HepG2 (cell line): ENCODE measurements at regions not wholly inside any gene's neighbourhood (a gene's known extent, or its start where the extent isn't known, plus 50 kb on each side); places are given as distances from the start of the nearest gene placed in this dataset.

Experiments
- EZH2 ChIP-seq: conservative IDR thresholded peaks from 2 replicates; pipeline ENCODE4 v1.6.1; 2012; ENCODE audit warnings: mild to moderate bottlenecking, low read depth, low read length, moderate library complexity
- NR3C1 ChIP-seq: sonication (generic); formaldehyde crosslinking; IDR thresholded peaks from 2 replicates; pipeline ENCODE4 v1.4.0; 2020; ENCODE audit warnings: missing genetic modification reagents
- PHF20 ChIP-seq: sonication (generic); formaldehyde crosslinking; IDR thresholded peaks from 2 replicates; pipeline ENCODE4 v1.5.0; 2020; ENCODE audit warnings: mild to moderate bottlenecking, missing genetic modification reagents
- ZNF235 ChIP-seq: sonication (generic); formaldehyde crosslinking; IDR thresholded peaks from 2 replicates; pipeline ENCODE4 v1.8.1; 2023; ENCODE audit warnings: mild to moderate bottlenecking, missing genetic modification reagents, borderline replicate concordance
- ZSCAN12 ChIP-seq: sonication (generic); formaldehyde crosslinking; IDR thresholded peaks from 2 replicates; pipeline ENCODE4 v1.9.0; 2021; ENCODE audit warnings: mild to moderate bottlenecking, missing genetic modification reagents
- ZSCAN30 ChIP-seq: sonication (generic); formaldehyde crosslinking; IDR thresholded peaks from 2 replicates; pipeline ENCODE4 v1.5.0; 2020; ENCODE audit warnings: mild to moderate bottlenecking, missing genetic modification reagents
- TF ChIP-seq, protein P1 (sequence below): sonication (generic); formaldehyde crosslinking; IDR thresholded peaks from 2 replicates; pipeline ENCODE4 v1.4.0; 2020; ENCODE audit warnings: mild to moderate bottlenecking, missing genetic modification reagents
- TF ChIP-seq, protein P2 (sequence below): sonication (generic); formaldehyde crosslinking; IDR thresholded peaks from 2 replicates; pipeline ENCODE4; 2020; ENCODE audit warnings: missing genetic modification reagents, mild to moderate bottlenecking, borderline replicate concordance
- TF ChIP-seq, protein P3 (sequence below): sonication (generic); formaldehyde crosslinking; IDR thresholded peaks from 2 replicates; pipeline ENCODE4 v1.5.0; 2020; ENCODE audit warnings: mild to moderate bottlenecking, missing genetic modification reagents, moderate library complexity
- TF ChIP-seq, protein P4 (sequence below): fragments of 450-650 bp; IDR thresholded peaks from 2 replicates; pipeline ENCODE4 v1.6.1; 2016
- TF ChIP-seq, protein P5 (sequence below): sonication (generic); formaldehyde crosslinking; IDR thresholded peaks from 2 replicates; pipeline ENCODE4 v1.4.0; 2020; ENCODE audit warnings: missing genetic modification reagents, borderline replicate concordance

DNA sequence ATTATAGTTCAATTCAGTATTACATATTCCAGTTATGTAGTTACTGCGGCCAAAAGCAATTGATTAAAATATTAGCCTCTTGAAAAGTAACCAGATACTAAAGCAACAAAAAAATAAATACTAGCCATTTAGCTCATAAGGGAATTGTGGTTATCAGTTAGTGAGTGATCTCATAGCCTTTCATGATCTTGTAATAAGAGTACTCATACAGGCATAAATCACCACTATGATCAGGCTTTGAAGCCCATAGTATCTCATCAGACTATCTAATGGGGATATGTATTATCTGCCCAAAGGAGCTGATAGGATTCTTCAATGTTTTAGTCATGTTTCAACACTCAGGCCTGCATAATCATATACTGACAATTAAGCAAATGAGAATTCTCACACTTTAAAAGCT lies 184.1 kb upstream of the CCDC54 start:
- TF ChIP-seq ZSCAN12 (CRISPR knock-in tag) = no peak
- no peak for TF ChIP-seq ZNF235 (CRISPR knock-in tag)
- TF ChIP-seq, protein P1, sequence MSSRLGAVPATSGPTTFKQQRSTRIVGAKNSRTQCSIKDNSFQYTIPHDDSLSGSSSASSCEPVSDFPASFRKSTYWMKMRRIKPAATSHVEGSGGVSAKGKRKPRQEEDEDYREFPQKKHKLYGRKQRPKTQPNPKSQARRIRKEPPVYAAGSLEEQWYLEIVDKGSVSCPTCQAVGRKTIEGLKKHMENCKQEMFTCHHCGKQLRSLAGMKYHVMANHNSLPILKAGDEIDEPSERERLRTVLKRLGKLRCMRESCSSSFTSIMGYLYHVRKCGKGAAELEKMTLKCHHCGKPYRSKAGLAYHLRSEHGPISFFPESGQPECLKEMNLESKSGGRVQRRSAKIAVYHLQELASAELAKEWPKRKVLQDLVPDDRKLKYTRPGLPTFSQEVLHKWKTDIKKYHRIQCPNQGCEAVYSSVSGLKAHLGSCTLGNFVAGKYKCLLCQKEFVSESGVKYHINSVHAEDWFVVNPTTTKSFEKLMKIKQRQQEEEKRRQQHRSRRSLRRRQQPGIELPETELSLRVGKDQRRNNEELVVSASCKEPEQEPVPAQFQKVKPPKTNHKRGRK = no peak
- TF ChIP-seq, protein P2, sequence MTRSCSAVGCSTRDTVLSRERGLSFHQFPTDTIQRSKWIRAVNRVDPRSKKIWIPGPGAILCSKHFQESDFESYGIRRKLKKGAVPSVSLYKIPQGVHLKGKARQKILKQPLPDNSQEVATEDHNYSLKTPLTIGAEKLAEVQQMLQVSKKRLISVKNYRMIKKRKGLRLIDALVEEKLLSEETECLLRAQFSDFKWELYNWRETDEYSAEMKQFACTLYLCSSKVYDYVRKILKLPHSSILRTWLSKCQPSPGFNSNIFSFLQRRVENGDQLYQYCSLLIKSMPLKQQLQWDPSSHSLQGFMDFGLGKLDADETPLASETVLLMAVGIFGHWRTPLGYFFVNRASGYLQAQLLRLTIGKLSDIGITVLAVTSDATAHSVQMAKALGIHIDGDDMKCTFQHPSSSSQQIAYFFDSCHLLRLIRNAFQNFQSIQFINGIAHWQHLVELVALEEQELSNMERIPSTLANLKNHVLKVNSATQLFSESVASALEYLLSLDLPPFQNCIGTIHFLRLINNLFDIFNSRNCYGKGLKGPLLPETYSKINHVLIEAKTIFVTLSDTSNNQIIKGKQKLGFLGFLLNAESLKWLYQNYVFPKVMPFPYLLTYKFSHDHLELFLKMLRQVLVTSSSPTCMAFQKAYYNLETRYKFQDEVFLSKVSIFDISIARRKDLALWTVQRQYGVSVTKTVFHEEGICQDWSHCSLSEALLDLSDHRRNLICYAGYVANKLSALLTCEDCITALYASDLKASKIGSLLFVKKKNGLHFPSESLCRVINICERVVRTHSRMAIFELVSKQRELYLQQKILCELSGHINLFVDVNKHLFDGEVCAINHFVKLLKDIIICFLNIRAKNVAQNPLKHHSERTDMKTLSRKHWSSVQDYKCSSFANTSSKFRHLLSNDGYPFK (CRISPR knock-in tag) = no peak
- TF ChIP-seq EZH2 = no peak
- TF ChIP-seq, protein P3, sequence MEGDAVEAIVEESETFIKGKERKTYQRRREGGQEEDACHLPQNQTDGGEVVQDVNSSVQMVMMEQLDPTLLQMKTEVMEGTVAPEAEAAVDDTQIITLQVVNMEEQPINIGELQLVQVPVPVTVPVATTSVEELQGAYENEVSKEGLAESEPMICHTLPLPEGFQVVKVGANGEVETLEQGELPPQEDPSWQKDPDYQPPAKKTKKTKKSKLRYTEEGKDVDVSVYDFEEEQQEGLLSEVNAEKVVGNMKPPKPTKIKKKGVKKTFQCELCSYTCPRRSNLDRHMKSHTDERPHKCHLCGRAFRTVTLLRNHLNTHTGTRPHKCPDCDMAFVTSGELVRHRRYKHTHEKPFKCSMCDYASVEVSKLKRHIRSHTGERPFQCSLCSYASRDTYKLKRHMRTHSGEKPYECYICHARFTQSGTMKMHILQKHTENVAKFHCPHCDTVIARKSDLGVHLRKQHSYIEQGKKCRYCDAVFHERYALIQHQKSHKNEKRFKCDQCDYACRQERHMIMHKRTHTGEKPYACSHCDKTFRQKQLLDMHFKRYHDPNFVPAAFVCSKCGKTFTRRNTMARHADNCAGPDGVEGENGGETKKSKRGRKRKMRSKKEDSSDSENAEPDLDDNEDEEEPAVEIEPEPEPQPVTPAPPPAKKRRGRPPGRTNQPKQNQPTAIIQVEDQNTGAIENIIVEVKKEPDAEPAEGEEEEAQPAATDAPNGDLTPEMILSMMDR = no peak
- TF ChIP-seq, protein P4, sequence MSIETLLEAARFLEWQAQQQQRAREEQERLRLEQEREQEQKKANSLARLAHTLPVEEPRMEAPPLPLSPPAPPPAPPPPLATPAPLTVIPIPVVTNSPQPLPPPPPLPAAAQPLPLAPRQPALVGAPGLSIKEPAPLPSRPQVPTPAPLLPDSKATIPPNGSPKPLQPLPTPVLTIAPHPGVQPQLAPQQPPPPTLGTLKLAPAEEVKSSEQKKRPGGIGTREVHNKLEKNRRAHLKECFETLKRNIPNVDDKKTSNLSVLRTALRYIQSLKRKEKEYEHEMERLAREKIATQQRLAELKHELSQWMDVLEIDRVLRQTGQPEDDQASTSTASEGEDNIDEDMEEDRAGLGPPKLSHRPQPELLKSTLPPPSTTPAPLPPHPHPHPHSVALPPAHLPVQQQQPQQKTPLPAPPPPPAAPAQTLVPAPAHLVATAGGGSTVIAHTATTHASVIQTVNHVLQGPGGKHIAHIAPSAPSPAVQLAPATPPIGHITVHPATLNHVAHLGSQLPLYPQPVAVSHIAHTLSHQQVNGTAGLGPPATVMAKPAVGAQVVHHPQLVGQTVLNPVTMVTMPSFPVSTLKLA = no peak
- no peak for TF ChIP-seq NR3C1 (CRISPR knock-in tag)
- TF ChIP-seq, protein P5, sequence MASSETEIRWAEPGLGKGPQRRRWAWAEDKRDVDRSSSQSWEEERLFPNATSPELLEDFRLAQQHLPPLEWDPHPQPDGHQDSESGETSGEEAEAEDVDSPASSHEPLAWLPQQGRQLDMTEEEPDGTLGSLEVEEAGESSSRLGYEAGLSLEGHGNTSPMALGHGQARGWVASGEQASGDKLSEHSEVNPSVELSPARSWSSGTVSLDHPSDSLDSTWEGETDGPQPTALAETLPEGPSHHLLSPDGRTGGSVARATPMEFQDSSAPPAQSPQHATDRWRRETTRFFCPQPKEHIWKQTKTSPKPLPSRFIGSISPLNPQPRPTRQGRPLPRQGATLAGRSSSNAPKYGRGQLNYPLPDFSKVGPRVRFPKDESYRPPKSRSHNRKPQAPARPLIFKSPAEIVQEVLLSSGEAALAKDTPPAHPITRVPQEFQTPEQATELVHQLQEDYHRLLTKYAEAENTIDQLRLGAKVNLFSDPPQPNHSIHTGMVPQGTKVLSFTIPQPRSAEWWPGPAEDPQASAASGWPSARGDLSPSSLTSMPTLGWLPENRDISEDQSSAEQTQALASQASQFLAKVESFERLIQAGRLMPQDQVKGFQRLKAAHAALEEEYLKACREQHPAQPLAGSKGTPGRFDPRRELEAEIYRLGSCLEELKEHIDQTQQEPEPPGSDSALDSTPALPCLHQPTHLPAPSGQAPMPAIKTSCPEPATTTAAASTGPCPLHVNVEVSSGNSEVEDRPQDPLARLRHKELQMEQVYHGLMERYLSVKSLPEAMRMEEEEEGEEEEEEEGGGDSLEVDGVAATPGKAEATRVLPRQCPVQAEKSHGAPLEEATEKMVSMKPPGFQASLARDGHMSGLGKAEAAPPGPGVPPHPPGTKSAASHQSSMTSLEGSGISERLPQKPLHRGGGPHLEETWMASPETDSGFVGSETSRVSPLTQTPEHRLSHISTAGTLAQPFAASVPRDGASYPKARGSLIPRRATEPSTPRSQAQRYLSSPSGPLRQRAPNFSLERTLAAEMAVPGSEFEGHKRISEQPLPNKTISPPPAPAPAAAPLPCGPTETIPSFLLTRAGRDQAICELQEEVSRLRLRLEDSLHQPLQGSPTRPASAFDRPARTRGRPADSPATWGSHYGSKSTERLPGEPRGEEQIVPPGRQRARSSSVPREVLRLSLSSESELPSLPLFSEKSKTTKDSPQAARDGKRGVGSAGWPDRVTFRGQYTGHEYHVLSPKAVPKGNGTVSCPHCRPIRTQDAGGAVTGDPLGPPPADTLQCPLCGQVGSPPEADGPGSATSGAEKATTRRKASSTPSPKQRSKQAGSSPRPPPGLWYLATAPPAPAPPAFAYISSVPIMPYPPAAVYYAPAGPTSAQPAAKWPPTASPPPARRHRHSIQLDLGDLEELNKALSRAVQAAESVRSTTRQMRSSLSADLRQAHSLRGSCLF (CRISPR knock-in tag) = no peak
- no peak for TF ChIP-seq PHF20
- TF ChIP-seq ZSCAN30 = no peak
